Hematopoietic multipotent progenitor cell treated with erythropoietin and hydrocortisone succinate and interleukin-3 and kit ligand, for 15 days (in vitro differentiated cells): ENCODE measurements at regions not wholly inside any gene's neighbourhood (a gene's known extent, or its start where the extent isn't known, plus 50 kb on each side); places are given as distances from the start of the nearest gene placed in this dataset.
"Not testable (repeated sequence)": the region's sequence is repeated elsewhere in the genome, so short reads cannot be mapped to it uniquely, and the experiment has no call there.

Experiments
- DNase-seq: peaks from one replicate; pipeline ENCODE4 v3.0.0-alpha.2; 2015; ENCODE audit warnings: low spot score

DNA sequence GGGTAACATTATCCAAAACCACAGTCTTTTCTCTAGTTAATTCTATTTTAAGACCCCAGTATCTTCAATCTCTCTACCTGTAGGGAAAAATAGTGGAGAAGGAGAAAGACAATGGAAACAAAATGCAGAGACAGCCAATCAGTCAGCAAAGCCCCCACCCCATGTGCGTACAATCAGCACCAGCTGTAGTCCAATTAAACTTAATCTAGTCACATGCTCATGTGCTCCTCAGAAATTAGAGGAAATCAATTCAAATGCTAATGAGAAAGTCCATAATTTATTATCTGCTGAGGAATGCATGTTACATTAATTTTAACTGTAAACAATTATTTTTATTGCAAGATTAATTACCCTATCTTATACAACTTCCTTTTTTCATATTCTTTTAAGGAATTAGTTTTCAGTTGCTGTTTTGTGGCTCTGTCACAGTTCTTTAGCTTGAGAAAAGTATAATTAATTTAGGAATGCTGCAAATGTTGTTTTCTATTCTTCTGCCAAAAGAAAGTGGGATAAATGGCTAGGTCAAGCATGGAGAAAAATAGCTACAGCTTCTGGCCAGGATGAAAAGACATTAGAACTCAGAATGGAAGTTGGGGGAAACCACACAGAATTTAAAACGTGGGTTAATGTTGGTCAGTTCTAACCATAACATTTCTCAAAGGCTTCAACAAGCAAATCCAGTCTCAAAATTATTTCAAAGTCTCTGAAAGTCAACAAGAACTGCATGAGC is 232.4 kb upstream of the HNRNPA3 start:
- no peak for DNase-seq

DNA sequence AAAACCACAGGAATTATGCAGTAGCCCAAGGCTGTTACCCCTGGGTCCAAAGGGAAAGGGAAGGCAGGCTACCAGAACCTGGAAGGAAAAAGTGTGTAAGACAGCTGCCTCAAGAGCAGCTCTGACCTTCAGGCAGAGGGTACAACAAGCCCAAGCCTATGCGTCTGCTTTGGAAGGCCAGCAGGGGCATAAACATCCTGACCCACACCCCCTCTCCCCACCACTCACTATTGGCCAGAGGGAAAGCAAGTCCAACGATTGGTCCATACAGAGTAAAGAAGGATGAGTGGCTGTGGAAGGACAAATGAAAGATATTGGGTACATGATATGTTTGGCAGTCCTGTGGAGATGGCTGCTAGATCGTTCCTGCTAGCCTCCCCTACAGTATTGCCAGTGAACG is 227.6 kb upstream of the HNRNPA3 start:
- no peak for DNase-seq

DNA sequence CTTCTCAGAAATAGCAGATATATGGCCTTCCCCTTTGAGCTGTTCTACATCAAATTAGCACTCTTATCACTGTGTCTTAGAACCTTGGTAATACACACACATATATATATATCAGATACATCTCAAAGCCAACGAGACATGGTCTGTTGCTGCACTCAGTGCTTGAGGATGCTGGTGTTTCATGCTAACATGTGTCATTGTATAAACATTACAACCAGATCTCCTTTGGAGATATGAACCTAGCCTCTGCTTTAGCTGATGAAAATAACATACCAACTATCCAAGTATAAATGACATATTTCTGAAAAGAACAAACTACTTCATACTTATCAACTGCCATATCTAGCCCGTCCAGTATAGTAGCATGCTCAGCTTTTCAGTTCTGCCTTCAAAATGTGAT is 226.7 kb upstream of the HNRNPA3 start:
- DNase-seq: no peak

DNA sequence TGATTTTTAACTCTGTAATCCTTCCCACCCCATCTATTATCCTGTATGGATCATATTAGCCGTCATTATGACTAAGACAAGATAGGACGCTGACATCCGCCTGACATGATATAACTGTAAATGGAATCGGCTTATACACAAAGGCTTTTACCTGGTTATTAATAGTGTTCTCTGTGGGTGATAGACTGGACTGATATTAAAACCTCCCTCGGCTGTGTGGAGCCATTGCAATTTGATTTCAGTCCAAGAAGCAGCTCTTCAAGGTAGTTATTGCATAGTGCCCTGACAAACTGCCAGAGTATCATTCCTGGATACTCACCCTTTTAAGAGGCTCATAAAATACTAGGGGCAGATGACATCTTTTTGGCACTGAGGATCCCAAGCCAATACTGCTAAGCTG is 226.1 kb upstream of the HNRNPA3 start:
- no peak for DNase-seq

DNA sequence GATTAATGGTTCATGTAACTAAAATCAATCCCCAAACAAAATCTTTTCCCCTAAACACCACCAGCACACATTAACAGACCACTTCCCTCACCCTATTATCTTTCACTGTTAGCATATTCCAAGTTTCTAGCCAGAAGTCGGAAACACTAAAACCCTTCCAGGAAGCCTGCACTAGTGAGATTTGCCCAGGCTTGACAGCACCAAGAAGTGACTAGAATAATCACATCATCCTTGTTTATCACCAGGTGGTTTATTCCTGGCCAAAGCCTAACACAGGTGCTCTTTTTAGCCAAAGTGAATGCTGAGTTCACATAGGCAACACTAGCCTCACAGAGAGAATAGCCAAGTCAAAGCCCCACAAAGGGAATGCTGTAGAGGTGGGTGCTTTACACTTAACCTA is 221.2 kb upstream of the HNRNPA3 start:
- DNase-seq: no peak

DNA sequence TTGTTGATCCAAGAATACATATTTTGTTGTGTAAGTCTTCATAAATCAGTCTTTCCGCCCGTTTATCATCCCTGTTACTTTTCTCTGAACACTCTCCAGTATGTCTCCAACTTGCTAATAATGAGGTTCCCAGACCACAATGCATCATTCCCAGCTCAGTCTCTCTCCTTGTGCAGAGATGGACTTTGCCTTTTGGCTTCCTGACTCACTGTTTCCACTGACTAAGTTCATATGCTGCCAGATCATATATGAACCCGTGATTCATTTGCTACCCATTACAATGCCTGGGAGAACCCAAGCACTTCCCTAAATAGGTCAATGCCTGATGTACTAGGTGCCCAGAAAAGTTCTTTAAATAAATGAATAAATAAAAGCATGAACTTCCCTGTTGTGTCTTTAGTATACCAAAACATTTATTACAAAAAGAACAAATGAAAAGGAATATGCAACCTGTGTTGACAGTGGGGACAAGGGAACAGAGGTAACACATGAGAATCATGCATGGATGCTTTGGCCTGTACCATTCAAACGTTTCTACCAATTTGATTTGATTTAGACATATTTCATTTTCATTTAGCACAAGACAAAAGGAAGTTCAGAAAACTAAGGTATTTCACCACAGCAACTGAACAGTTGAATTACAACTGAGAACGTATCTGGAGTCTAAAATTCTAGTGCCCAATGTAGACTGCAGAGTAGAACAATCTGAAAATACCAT is 215.4 kb upstream of the HNRNPA3 start:
- DNase-seq: no peak

DNA sequence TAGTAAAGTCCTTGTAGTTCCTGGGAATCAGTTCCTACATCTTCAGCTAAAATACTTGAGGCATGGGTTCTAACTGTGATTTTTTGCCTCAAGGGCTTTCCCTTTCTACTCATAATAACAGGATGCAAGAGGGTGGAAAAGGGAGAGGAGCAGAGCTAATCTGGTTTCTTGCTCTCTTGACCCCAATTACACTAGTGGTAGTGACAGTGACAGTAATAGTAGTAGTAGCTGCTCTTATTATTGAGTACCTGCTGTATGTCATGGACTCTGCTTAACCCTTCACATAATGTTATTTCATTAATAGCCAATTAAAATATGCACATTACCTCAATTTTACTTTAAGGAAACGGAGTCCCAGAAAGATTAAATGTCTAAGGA is 214.8 kb upstream of the HNRNPA3 start:
- no peak for DNase-seq

DNA sequence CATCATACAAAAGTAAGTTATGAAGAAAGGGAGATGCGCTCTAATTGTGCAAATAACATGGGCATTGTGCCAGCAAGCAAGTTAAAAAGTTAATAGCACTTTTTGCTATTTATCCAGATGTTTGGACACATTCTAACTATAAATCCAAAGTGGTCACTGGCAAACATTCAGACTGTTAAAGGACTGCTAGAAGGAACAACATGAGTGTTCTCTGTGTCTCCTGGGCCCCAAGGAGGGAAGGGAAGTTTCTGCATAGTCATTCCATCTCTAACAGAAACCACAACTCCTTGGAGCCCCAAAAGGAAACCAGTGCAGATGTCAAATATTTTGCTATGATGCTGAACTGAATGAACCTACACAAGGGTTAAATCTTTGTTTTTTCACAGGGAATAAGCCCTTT is 213.3 kb upstream of the HNRNPA3 start:
- DNase-seq: no peak

DNA sequence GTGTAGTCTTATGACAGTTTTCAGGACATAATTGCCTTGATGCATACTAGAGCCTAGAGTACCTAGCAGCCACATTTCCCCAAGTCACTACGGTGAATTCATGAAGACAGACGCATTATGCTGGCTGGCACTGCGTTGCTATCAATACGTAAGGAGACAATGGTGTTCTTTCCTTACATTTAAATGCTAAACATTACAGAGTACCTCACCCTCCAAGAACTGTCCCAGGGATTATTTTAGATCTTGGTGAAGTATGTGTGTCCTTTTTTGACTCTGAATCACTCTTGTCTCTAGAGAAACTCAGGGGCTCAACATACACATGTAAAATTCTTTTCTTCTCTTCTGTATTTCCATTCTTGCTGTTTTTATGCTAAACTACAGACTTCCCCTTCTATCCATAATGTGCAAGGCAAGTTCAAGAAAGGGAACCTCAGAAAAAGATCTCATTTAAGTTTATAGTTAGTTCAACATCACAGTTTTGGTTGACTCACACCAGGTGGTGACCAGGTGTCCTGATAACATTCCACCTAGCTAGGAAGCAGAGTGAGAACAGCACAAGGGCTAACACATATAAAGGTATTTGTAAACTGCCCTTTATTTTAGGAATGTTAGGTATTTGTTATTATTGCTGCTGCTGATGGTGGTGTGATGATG is 212.4 kb upstream of the HNRNPA3 start:
- no peak for DNase-seq

DNA sequence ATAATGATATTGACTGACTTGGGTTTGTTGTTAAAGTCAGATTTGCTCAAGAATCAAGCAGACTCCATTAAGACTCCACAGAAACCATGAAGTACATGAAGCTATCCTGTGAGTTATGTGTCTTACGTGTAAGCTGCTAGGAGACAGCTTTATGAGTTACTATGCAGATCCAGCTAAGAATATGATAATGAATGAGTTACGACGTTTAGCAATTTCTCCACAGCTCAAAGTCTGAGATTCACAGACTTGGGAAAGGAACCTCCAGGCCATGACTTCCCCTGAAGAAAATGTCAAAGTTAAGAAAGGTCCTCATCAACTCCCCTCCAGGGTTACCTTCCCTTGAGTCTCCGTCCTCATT is 211.9 kb upstream of the HNRNPA3 start:
- no peak for DNase-seq

DNA sequence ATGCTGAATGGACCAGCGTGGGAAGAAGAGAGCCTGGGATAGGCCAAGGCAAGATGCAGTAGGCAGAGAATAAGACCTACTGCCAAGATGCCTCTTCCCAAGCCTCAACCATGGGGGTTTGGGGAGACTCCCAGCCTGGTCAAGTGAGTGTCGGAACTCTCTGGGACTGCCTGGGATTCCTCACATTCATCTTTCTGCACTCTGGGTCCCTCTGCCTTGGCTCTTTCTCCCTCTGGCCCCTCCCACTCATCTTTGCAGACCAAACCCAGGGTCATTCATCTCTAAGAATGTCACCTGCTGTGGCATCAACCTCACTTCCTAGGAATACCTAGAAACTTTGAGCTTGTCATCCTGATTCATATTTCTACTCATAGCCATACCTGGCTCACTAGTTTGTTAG is 211.3 kb upstream of the HNRNPA3 start:
- no peak for DNase-seq

DNA sequence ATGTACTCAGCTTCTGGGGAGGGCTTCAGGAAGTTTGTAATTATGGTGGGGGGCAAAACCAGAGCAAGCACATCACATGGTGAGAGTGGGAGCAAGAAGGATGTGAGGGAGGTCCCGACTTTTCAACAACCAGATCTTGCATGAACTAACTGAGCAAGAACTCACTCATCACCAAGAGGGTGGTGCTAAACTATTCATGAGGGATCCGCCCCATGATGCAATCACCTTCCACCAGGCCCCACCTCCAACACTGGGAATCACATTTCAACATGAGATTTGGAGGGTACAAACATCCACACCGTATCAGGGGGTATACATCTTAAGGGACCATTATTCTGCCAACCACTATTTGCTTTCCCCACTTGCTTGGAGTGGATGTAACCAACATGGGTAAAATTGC is 209.6 kb upstream of the HNRNPA3 start:
- no peak for DNase-seq

DNA sequence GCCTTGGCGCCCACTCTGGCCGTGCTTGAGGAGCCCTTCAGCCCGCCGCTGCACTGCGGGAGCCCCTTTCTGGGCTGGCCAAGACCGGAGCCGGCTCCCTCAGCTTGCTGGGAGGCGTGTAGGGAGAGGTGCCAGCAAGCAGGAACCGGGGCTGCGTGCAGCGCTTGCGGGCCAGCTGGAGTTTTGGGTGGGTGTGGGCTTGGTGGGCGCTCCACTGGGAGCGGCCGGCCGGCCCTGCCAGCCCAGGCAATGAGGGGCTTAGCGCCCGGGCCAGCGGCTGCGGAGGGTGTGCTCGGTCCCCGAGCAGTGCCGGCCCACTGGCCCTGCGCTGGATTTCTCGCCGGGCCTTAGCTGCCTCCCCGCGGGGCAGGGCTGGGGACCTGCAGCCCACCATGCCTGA is 204.9 kb upstream of the HNRNPA3 start:
- DNase-seq: not testable (repeated sequence)

DNA sequence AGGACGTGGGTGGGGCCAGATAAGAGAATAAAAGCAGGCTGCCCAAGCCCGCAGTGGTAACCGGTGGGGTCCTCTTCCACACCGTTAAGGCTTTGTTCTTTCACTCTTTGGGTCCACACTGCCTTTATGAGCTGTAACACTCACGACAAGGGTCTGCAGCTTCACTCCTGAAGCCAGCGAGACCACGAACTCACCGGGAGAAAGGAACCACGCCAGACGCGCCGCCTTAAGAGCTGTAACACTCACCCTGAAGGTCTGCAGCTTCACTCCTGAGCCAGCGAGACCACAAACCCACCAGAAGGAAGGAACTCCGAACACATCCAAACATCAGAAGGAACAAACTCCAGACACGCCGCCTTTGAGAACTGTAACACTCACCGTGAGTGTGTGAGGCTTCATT is 203.9 kb upstream of the HNRNPA3 start:
- not testable (repeated sequence) for DNase-seq

DNA sequence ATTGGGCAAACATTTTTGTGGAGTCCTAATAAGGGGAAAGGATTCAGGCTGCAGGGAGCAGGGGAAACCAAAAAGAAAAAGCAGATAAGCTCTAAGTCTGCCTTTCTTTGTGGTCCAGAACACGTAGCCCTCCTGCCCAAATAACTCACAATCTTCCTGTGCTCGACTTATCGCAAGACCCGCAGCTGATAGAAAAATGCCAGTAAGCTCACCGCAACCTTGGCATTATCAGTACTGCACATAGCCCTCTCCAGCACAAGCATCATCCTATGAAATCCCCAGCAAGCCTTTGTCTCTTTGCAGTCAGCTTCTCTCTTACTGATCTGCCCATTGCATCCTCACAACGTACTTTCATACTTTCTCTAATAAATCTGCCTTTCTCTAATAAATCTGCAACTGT is 202.4 kb upstream of the HNRNPA3 start:
- DNase-seq: no peak

DNA sequence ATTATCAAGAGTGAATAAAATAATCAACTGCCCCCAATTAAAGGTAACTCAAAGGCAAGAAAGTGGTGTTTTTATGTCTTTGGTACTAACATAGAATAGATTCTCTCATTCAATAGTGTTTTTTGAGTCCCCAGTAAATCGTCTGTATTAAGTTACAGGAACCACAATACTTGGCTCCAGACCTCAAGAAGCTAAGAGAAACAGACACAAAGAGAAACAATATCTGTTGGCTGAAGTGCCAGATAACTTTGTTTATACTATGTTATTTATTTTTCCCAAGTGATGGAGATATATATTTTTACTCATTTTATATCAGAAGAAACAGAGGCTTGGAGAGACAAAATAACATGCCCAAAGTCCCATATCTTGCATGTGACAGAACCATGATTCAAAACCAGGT is 201.7 kb upstream of the HNRNPA3 start:
- no peak for DNase-seq

DNA sequence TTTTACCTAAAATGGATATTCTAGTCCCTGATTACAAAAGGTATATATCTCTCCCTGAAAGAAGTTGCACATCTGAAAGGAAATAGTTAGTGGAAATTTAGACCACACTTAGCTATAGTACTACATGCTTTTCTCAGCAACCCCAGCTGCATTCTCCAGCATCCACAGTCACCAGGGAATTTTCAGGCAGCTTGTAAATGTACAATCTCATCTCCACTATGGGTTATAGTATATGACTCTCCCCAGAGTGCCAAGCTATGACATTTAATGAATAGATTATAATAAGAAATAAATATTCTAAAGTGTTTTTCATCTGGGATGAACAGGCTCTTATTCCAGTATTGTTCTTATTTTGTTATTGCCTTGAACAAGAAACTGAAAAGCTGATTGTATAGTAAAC is 197.6 kb upstream of the HNRNPA3 start:
- no peak for DNase-seq

DNA sequence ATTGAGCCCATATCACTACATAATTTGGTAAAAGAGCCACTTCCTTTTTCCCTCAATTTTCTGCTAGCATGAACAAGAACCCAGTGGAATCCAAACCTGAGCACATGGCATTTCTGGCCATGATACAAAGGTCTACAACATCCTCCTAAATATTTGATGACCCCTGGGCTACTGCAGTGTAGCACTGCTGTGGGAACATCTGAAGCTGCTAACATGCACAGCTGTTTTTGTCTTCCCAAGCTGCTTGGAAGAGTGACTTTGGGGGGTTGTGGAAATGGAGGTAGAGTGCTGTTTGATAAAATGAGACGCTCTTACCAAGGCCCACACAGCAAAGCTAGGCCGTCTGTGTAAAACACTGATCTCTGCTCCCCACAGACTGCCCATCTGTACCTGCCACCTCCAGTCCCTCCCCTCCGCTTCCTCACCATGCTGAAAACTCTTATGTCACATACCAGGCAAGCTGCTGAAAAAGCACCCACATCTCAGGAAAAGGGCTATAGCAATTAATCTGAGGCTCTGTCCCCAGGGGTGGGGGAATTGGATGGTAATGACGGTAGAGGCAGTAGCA is 197.2 kb upstream of the HNRNPA3 start:
- no peak for DNase-seq

DNA sequence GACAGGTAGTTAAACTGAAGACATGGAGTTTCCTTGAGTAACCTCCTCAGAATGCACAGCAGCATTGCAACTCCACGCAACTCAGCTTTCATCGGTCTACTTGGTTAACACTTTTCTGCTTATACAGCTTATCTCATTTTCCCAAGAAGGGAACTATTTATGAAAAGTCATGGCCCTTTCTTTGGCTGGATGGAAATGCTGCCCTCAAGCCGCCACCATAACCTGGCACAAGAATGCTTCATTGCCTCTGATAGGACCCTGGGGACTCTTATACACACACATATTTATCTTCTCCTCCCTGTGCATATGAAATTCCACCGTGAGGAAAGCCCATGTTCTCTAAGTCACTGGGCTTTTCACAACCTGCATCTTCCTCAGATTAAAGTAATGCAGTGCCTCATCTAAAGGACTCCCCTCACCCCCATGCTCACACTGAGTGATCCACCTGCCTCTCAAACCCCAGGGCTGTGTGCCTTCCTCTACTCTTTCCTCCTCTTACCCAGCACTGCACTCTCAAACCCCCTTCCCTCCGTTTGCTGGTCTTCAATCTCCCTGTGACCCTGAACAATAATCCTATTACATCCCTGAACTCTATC is 192.0 kb upstream of the HNRNPA3 start:
- no peak for DNase-seq

DNA sequence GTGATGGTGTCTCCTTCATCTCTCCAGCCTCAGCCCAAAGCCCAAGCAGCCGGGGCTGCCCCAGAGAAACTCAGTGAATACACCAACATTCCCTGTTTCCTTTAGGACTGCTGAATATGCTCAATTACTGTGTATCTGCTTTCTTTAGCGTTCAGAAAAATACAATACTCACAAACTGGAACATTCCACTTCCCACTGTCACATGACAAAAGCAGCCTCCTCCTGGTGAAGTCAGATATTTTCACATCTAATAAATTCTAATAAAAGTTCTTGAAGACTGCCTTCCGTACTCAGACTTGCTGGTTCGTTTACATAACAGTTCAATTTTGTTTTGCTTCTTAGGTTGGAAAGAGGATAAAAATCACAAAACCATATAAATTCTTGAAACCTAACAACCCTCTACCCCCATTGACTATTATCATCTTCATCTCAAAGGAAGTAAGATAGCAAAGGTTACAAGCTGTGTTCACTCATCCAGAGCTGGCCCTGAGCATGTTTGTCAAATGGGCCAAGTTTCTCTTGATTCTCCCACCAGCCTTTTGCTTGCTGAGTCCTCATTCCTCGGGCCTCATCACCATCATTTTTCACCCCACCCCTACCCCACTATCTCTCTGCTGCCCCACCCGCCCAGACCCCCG is 190.8 kb upstream of the HNRNPA3 start:
- no peak for DNase-seq

DNA sequence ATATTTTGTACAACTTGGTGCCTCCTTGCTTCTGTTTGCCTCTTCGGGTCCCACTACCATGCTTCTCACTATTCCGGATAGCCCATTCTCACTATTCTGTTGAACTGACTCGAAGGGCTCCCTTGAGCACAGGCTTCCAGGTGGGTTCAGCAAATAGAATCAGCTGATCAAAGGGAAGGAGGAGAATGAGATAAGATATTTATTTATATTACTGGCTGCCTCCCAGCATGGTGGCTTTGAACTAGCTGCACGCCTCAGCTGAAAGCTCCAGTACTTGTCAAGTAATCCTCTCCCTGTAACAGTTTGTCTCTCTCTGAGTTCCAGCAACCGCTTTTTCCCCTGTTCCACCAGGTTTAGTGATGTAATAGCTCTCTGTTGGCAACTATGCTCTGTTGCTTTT is 187.8 kb upstream of the HNRNPA3 start:
- no peak for DNase-seq

DNA sequence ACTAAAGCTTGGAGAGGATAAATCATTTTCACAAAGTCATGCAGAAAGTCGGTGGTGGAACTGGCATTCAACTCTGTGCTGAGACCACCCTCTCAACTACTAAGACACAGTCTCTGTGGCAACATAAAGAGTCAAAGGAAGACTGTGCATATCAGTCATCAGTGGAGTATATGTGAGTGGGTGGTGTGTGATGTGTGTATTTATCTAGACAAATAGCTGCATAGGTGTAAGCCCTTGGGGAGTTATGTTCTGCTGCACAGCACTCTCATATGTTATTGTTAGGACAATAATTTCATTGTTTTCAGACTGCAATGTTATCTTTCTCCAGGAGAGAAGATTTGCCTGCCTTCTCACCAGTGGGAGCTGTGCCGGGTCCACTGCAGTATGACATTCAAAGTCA is 186.3 kb upstream of the HNRNPA3 start:
- DNase-seq: no peak
